K562 (cell line): ENCODE measurements at regions not wholly inside any gene's neighbourhood (a gene's known extent, or its start where the extent isn't known, plus 50 kb on each side); places are given as distances from the start of the nearest gene placed in this dataset.

ENCODE experiments used
- DIDO1 ChIP-seq: fragments of 450-650 bp; IDR thresholded peaks from 2 replicates; pipeline ENCODE4 v1.6.1; 2016; ENCODE audit warnings: low read depth, missing biosample characterization, missing genetic modification characterization
- POLR2AphosphoS5 ChIP-seq: IDR thresholded peaks from 2 replicates; pipeline ENCODE4 v1.6.1; 2011; ENCODE audit warnings: mild to moderate bottlenecking, low read depth, low read length, moderate library complexity; ENCODE audit not compliant: control insufficient read depth, insufficient read depth
- SMC3 ChIP-seq: conservative IDR thresholded peaks from 2 replicates; pipeline ENCODE4 v1.6.1; 2011; ENCODE audit warnings: low read depth, low read length, improper control_type of control experiment; ENCODE audit not compliant: insufficient read depth

GRCh38 chr13:47413526-47413925, 516.7 kb upstream of the HTR2A start:
- TF ChIP-seq SMC3 (no peak), POLR2AphosphoS5 (no peak), DIDO1 (tag) (no peak)
